Neuronal stem cell (in vitro differentiated cells): ENCODE measurements at regions not wholly inside any gene's neighbourhood (a gene's known extent, or its start where the extent isn't known, plus 50 kb on each side); places are given as distances from the start of the nearest gene placed in this dataset.

ENCODE experiments used
- DNase-seq: peaks from one replicate; pipeline ENCODE4 v3.0.0-alpha.2; 2013; ENCODE audit warnings: low spot score
- H2AFZ ChIP-seq: one replicate; pipeline ENCODE4 v1.6.1; 2013; ENCODE audit warnings: mild to moderate bottlenecking, low read length, inconsistent platforms
- H2AK5ac ChIP-seq: 2 replicates; pipeline ENCODE4 v1.6.1; 2013; ENCODE audit warnings: low read depth, mild to moderate bottlenecking, inconsistent platforms, low read length, moderate library complexity, mixed read lengths
- H2BK120ac ChIP-seq: 2 replicates; pipeline ENCODE4 v1.6.1; 2013; ENCODE audit warnings: low read depth, mild to moderate bottlenecking, inconsistent platforms, low read length, moderate library complexity, mixed read lengths
- H2BK12ac ChIP-seq: one replicate; pipeline ENCODE4 v1.6.1; 2013; ENCODE audit warnings: low read length, inconsistent platforms
- H2BK15ac ChIP-seq: 2 replicates; pipeline ENCODE4 v1.6.1; 2013; ENCODE audit warnings: mild to moderate bottlenecking, low read length, inconsistent platforms, mixed read lengths
- H2BK5ac ChIP-seq: one replicate; pipeline ENCODE4 v1.6.1; 2013; ENCODE audit warnings: inconsistent platforms, mild to moderate bottlenecking, low read length, moderate library complexity
- H3K14ac ChIP-seq: one replicate; pipeline ENCODE4 v1.6.1; 2013; ENCODE audit warnings: low read length, inconsistent platforms
- H3K18ac ChIP-seq: 2 replicates; pipeline ENCODE4 v1.6.1; 2013; ENCODE audit warnings: low read length, inconsistent platforms
- H3K23ac ChIP-seq: 2 replicates; pipeline ENCODE4 v1.6.1; 2013; ENCODE audit warnings: low read depth, mild to moderate bottlenecking, mixed read lengths, low read length, inconsistent platforms; ENCODE audit not compliant: poor library complexity
- H3K27ac ChIP-seq: replicated peaks from 3 replicates; pipeline ENCODE4 v1.5.1; 2013; ENCODE audit warnings: low read length, inconsistent platforms
- H3K27me3 ChIP-seq, 3 experiments: 2 replicates each; pipeline ENCODE4 v1.6.1; 2013; ENCODE audit warnings: low read length in 3 of 3, mild to moderate bottlenecking in 2 of 3, inconsistent platforms in 1 of 3, low read depth in 1 of 3, mixed read lengths in 1 of 3, moderate library complexity in 1 of 3; ENCODE audit not compliant: control insufficient read depth in 3 of 3, insufficient read depth in 3 of 3
- H3K36me3 ChIP-seq, 2 donors: replicated peaks in 1 of 2; 2 replicates each; pipeline ENCODE4 v1.6.1; 2013; ENCODE audit warnings: low read length in 2 of 2; ENCODE audit not compliant: control insufficient read depth in 2 of 2, insufficient read depth in 2 of 2
- H3K4ac ChIP-seq: 2 replicates; pipeline ENCODE4 v1.6.1; 2013; ENCODE audit warnings: inconsistent platforms, mild to moderate bottlenecking, low read length, moderate library complexity
- H3K4me1 ChIP-seq, 2 donors: 1 replicate in 1 of 2; 2 replicates in 1 of 2; pipeline ENCODE4 v1.6.1; 2013; ENCODE audit warnings: low read length in 2 of 2, low read depth in 1 of 2; ENCODE audit not compliant: control insufficient read depth in 2 of 2, insufficient read depth in 1 of 2
- H3K4me2 ChIP-seq: one replicate; pipeline ENCODE4 v1.6.1; 2013; ENCODE audit warnings: mild to moderate bottlenecking, low read length, inconsistent platforms; ENCODE audit not compliant: insufficient read depth, poor library complexity, severe bottlenecking
- H3K4me3 ChIP-seq, 2 donors: 2 replicates each; pipeline ENCODE4 v1.5.1; 2013; ENCODE audit warnings: low read length in 2 of 2, mild to moderate bottlenecking in 2 of 2, inconsistent platforms in 1 of 2, moderate library complexity in 1 of 2
- H3K79me1 ChIP-seq: one replicate; pipeline ENCODE4 v1.6.1; 2013; ENCODE audit warnings: low read depth, mild to moderate bottlenecking, inconsistent platforms, low read length, moderate library complexity
- H3K9ac ChIP-seq: one replicate; pipeline ENCODE4 v1.6.1; 2013; ENCODE audit warnings: mild to moderate bottlenecking, low read depth, low read length, inconsistent platforms; ENCODE audit not compliant: poor library complexity
- H3K9me3 ChIP-seq, 2 donors: replicated peaks in 1 of 2; 2 replicates each; pipeline versions ENCODE3 to v1.6.1; 2013; ENCODE audit warnings: low read length in 2 of 2, mild to moderate bottlenecking in 2 of 2, inconsistent platforms in 1 of 2, low read depth in 1 of 2, mixed read lengths in 1 of 2, moderate library complexity in 1 of 2; ENCODE audit not compliant: control insufficient read depth in 2 of 2, insufficient read depth in 1 of 2
- H4K8ac ChIP-seq: one replicate; pipeline ENCODE4 v1.6.1; 2013; ENCODE audit warnings: low read depth, mild to moderate bottlenecking, inconsistent platforms, low read length, moderate library complexity
- H4K91ac ChIP-seq: one replicate; pipeline ENCODE4 v1.6.1; 2013; ENCODE audit warnings: low read length, low read depth, mild to moderate bottlenecking, inconsistent platforms; ENCODE audit not compliant: poor library complexity
- WGBS, 2 donors: extraction: QIAGEN DNeasy Blood & Tissue Kit; methylation state at CpG; one replicate each; pipeline ENCODE4 v1.1.7; 2013; ENCODE audit warnings: missing lambda C conversion rate in 2 of 2, mixed read lengths in 1 of 2; ENCODE audit not compliant: insufficient read length in 2 of 2, insufficient replicate concordance in 1 of 2; ENCODE audit errors: extremely low coverage in 2 of 2; 5-methylcytosine and 5-hydroxymethylcytosine counted together

DNA sequence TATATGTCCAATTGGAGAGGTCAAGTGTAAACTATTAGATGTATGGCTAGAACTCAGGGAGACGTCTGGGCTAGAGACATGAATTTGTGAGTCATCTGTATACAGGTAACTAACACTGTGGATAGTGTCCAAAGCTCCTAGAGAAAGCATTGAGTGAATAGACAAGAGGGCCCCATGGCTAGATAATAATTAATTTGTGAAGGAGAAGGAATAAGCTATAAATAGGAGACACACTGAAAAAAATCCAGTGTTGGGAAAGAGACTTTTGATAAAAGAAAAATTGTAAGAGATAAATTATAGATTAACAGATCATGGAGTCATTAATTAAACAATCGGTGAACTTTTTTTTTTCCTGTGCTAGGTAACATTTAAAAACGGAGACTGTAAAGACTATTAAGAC, 326.6 kb upstream of the PRICKLE1 start:
- no peak overlapping the region for H3K14ac ChIP-seq
- H4K8ac ChIP-seq = no peak overlapping the region
- no peak overlapping the region for H3K4me2 ChIP-seq
- no peaks in the 10 kb centered on the region for H3K9me3 ChIP-seq
- H2BK5ac ChIP-seq = no peak overlapping the region
- H3K79me1 ChIP-seq = no peaks in the 10 kb centered on the region
- H2AK5ac ChIP-seq = no peak overlapping the region
- H3K27ac ChIP-seq = no peak overlapping the region
- no peak overlapping the region for H3K23ac ChIP-seq
- no peak overlapping the region for H4K91ac ChIP-seq
- H2BK12ac ChIP-seq = no peak overlapping the region
- H2BK15ac ChIP-seq = no peak overlapping the region
- no CpG with 5 or more reads among the region's 3 CpGs for WGBS, 2 donors
- no peak overlapping the region for H3K4me3 ChIP-seq
- no peaks in the 10 kb centered on the region for H3K36me3 ChIP-seq
- no peaks in the 10 kb centered on the region for H3K4me1 ChIP-seq
- H3K4ac ChIP-seq = no peak overlapping the region
- no peaks in the 10 kb centered on the region for H3K27me3 ChIP-seq
- H2AFZ ChIP-seq = no peak overlapping the region
- H3K9ac ChIP-seq = no peak overlapping the region
- DNase-seq = no peak
- H2BK120ac ChIP-seq = no peak overlapping the region
- H3K18ac ChIP-seq = no peak overlapping the region

- H2AK5ac ChIP-seq = no peak overlapping the region
- H3K9ac ChIP-seq = no peak overlapping the region
- no peak overlapping the region for H2BK12ac ChIP-seq
- H3K27ac ChIP-seq = no peak overlapping the region
- no peak overlapping the region for H3K4me2 ChIP-seq
- H3K4me1 ChIP-seq = no peaks in the 10 kb centered on the region
- H4K91ac ChIP-seq = no peak overlapping the region
- H2BK15ac ChIP-seq = no peak overlapping the region
- H4K8ac ChIP-seq = no peak overlapping the region
- no peak overlapping the region for H3K4me3 ChIP-seq
- H3K27me3 ChIP-seq = no peaks in the 10 kb centered on the region
- WGBS, 2 donors = no CpG with 5 or more reads among the region's 4 CpGs
- H2AFZ ChIP-seq = no peak overlapping the region
- H3K9me3 ChIP-seq = no peaks in the 10 kb centered on the region
- no peaks in the 10 kb centered on the region for H3K36me3 ChIP-seq
- no peak overlapping the region for H2BK120ac ChIP-seq
- no peak overlapping the region for H2BK5ac ChIP-seq
- H3K79me1 ChIP-seq = no peaks in the 10 kb centered on the region
- no peak overlapping the region for H3K14ac ChIP-seq
- DNase-seq = no peak
- H3K23ac ChIP-seq = no peak overlapping the region
- H3K4ac ChIP-seq = no peak overlapping the region
- H3K18ac ChIP-seq = no peak overlapping the region
Measured at GRCh38 chr12:42915426-42915825, 325.9 kb upstream of the PRICKLE1 start.

DNA sequence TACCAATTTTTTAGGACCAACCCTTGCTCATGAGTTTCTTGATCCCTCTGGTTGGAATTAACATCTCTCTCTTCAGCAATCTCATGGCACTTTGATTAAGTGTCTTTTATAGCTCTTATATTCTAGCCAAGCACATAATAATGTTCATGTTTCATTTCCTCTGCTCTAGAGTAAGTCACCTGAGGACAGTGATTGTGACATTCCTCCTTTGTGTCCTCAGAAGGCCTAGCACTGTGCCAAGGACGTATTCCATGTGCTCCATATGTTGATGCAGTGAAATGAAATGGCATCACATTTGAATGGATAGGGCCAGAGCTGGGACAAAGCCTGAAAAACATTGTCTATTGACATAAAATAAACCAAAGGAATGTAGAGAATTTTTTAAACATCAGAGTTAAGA, 322.8 kb upstream of the PRICKLE1 start:
- no peak overlapping the region for H2AK5ac ChIP-seq
- H3K27me3 ChIP-seq = no peaks in the 10 kb centered on the region
- H3K23ac ChIP-seq = no peak overlapping the region
- no peaks in the 10 kb centered on the region for H3K36me3 ChIP-seq
- H3K9me3 ChIP-seq = no peaks in the 10 kb centered on the region
- no peak overlapping the region for H4K91ac ChIP-seq
- no peak overlapping the region for H4K8ac ChIP-seq
- H3K4me3 ChIP-seq = no peak overlapping the region
- H2BK12ac ChIP-seq = no peak overlapping the region
- no peak overlapping the region for H3K18ac ChIP-seq
- no peak overlapping the region for H2BK15ac ChIP-seq
- DNase-seq = no peak
- no peak overlapping the region for H2BK5ac ChIP-seq
- no peak overlapping the region for H2AFZ ChIP-seq
- H3K14ac ChIP-seq = no peak overlapping the region
- no peak overlapping the region for H3K4me2 ChIP-seq
- H3K4ac ChIP-seq = no peak overlapping the region
- H3K27ac ChIP-seq = no peak overlapping the region
- no CpG with 5 or more reads among the region's 1 CpG for WGBS, 2 donors
- no peaks in the 10 kb centered on the region for H3K4me1 ChIP-seq
- no peak overlapping the region for H2BK120ac ChIP-seq
- H3K79me1 ChIP-seq = no peaks in the 10 kb centered on the region
- H3K9ac ChIP-seq = no peak overlapping the region

- Histone ChIP-seq H3K4me3 (no peak overlapping the region), H3K9ac (no peak overlapping the region), H4K91ac (no peak overlapping the region), H3K9me3 (peaks cover 2 to 5% of the 10 kb centered on the region in 2 donors), H4K8ac (no peak overlapping the region), H3K23ac (no peak overlapping the region), H3K27ac (no peak overlapping the region), H3K79me1 (no peaks in the 10 kb centered on the region), H3K18ac (no peak overlapping the region), H3K36me3 (no peaks in the 10 kb centered on the region), H2BK120ac (no peak overlapping the region), H3K27me3 (no peaks in the 10 kb centered on the region), H2AFZ (no peak overlapping the region), H2BK12ac (no peak overlapping the region), H2BK15ac (no peak overlapping the region), H3K14ac (no peak overlapping the region), H2BK5ac (no peak overlapping the region), H3K4me1 (no peaks in the 10 kb centered on the region), H2AK5ac (no peak overlapping the region), H3K4me2 (no peak overlapping the region), H3K4ac (no peak overlapping the region)
- WGBS, 2 donors = no CpG with 5 or more reads among the region's 6 CpGs
- no peak for DNase-seq
Measured at GRCh38 chr12:42910656-42911055, 321.1 kb upstream of the PRICKLE1 start.
